ENCODE measurements at regions not wholly inside any gene's neighbourhood (a gene's known extent, or its start where the extent isn't known, plus 50 kb on each side); places are given as distances from the start of the nearest gene placed in this dataset.
"Not testable (repeated sequence)": the region's sequence is repeated elsewhere in the genome, so short reads cannot be mapped to it uniquely, and the experiment has no call there.

GRCh38 chr2:111669928-111670695 is 213.9 kb downstream of the ANAPC1 start:
- no peak overlapping the region for H3K27ac ChIP-seq (ENCODE audit: low read depth in 1 of 2, low read length in 1 of 2)
- WGBS, 2 donors: 91 to 96% methylated on average over 11 of the region's 11 CpGs
- H3K27me3 ChIP-seq (ENCODE audit: control insufficient read depth in 3 of 3, insufficient read depth in 3 of 3, low read length in 2 of 3): no peaks in the 10 kb centered on the region
- ATAC-seq (ENCODE audit: insufficient read depth, low FRiP score) (no peak), DNase-seq (no peak)
- no peak overlapping the region for H3K9ac ChIP-seq (ENCODE audit: insufficient read depth in 1 of 2, low read length in 2 of 2)
- no peaks in the 10 kb centered on the region for H3K36me3 ChIP-seq (ENCODE audit: control insufficient read depth in 4 of 4, insufficient read depth in 4 of 4, low read length in 4 of 4)
- no peak overlapping the region for H3K4me3 ChIP-seq
- no peak for TF ChIP-seq CTCF (IDR thresholded peaks at IDR 0.05; ENCODE audit: control extremely low read depth, extremely low read depth)
- H3K9me3 ChIP-seq (ENCODE audit: control insufficient read depth in 4 of 4, insufficient read depth in 3 of 4, low read length in 3 of 4): no peaks in the 10 kb centered on the region
- peaks cover 0 to 7% (median 0%) of the 10 kb centered on the region in 5 donors for H3K4me1 ChIP-seq (ENCODE audit: control insufficient read depth in 5 of 5, insufficient read depth in 5 of 5, low read length in 5 of 5)

DNA sequence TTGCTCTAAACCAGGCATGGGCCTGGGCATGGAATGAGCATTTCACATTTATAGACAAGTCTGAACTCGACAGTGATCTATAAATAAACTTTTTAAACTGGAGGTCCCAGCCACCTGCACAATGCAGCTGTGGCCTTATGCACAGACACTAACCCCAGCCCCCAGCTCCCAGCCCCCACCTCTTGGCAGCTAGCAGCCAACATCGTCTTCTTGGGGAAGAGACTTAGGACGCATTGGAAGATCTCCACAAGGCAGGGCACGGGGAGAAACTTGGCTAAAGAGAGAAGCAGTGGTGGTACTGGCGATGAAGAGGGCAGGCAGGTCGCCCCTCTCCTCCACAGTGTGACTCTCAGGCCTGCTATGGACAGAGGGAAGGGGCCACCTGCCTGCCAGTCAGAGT is 213.2 kb downstream of the ANAPC1 start:
- Histone ChIP-seq H3K27me3 (ENCODE audit: control insufficient read depth in 3 of 3, insufficient read depth in 3 of 3, low read length in 2 of 3) (no peaks in the 10 kb centered on the region), H3K9ac (ENCODE audit: insufficient read depth in 1 of 2, low read length in 2 of 2) (no peak overlapping the region), H3K9me3 (ENCODE audit: control insufficient read depth in 4 of 4, insufficient read depth in 3 of 4, low read length in 3 of 4) (no peaks in the 10 kb centered on the region), H3K36me3 (ENCODE audit: control insufficient read depth in 4 of 4, insufficient read depth in 4 of 4, low read length in 4 of 4) (no peaks in the 10 kb centered on the region), H3K27ac (ENCODE audit: low read depth in 1 of 2, low read length in 1 of 2) (no peak overlapping the region), H3K4me1 (ENCODE audit: control insufficient read depth in 5 of 5, insufficient read depth in 5 of 5, low read length in 5 of 5) (peaks cover 0 to 7% (median 0%) of the 10 kb centered on the region in 5 donors), H3K4me3 (no peak overlapping the region)
- 87 to 90% methylated on average over 6 of the region's 6 CpGs for WGBS, 2 donors
- ATAC-seq (ENCODE audit: insufficient read depth, low FRiP score): no peak
- DNase-seq: no peak
- no peak for TF ChIP-seq CTCF (IDR thresholded peaks at IDR 0.05; ENCODE audit: control extremely low read depth, extremely low read depth)

DNA sequence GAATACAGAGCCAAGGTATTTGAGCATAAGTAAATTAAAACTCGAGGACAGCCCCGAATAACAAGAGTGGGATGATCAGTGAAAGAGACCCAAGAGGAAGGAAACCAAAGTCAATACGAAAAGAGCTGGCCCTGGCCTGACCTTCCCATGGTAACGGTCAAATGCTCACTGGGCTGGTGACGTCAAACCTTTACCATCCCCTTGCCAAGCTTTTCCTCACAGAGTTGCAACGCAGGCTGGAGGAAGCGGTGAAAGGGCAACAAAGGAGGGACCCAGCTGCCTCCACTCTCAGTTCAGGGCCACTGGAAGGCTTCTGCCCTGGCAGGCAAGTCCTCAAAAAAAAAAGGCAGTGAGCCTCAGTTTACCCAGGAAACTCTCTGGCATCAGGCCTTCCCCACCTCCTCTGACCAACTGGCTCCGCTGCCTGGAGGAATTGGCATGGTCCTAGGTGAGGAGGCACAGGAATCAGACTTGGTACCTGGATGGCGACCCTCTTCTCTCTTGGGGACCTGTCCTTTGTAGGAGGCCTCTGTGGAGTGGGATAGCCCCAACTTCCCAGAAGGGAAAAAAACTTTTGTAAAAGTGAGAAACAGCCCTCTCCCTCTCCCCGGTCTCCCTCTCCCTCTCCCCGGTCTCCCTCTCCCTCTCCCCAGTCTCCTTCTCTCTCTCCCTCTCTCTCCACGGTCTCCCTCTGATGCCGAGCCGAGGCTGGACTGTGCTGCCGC is 212.4 kb downstream of the ANAPC1 start:
- no peaks in the 10 kb centered on the region for H3K36me3 ChIP-seq (ENCODE audit: control insufficient read depth in 4 of 4, insufficient read depth in 4 of 4, low read length in 4 of 4)
- ATAC-seq (ENCODE audit: insufficient read depth, low FRiP score): peak; percentile 55
- no peak overlapping the region for H3K27ac ChIP-seq (ENCODE audit: low read depth in 1 of 2, low read length in 1 of 2)
- no peak overlapping the region for H3K9ac ChIP-seq (ENCODE audit: insufficient read depth in 1 of 2, low read length in 2 of 2)
- no peaks in the 10 kb centered on the region for H3K27me3 ChIP-seq (ENCODE audit: control insufficient read depth in 3 of 3, insufficient read depth in 3 of 3, low read length in 2 of 3)
- TF ChIP-seq CTCF (IDR thresholded peaks at IDR 0.05; ENCODE audit: control extremely low read depth, extremely low read depth): no peak
- H3K9me3 ChIP-seq (ENCODE audit: control insufficient read depth in 4 of 4, insufficient read depth in 3 of 4, low read length in 3 of 4): no peaks in the 10 kb centered on the region
- no peak overlapping the region for H3K4me3 ChIP-seq
- WGBS, 2 donors: 68 to 74% methylated on average over 11 to 15 of the region's 15 CpGs
- H3K4me1 ChIP-seq (ENCODE audit: control insufficient read depth in 5 of 5, insufficient read depth in 5 of 5, low read length in 5 of 5): peaks cover 0 to 13% (median 0%) of the 10 kb centered on the region in 5 donors
- peak in 1 of 3 donors; percentile 49 for DNase-seq

- not testable (repeated sequence) for H3K9me3 ChIP-seq (ENCODE audit: control insufficient read depth in 4 of 4, insufficient read depth in 3 of 4, low read length in 3 of 4); H3K36me3 ChIP-seq (ENCODE audit: control insufficient read depth in 4 of 4, insufficient read depth in 4 of 4, low read length in 4 of 4); H3K27ac ChIP-seq (ENCODE audit: low read depth in 1 of 2, low read length in 1 of 2); H3K27me3 ChIP-seq (ENCODE audit: control insufficient read depth in 3 of 3, insufficient read depth in 3 of 3, low read length in 2 of 3); H3K4me3 ChIP-seq; DNase-seq; ATAC-seq (ENCODE audit: insufficient read depth, low FRiP score); H3K9ac ChIP-seq (ENCODE audit: insufficient read depth in 1 of 2, low read length in 2 of 2)
- 95 to 96% methylated on average over 12 to 25 of the region's 27 CpGs for WGBS, 2 donors
- peaks cover 0 to 13% (median 0%) of the 10 kb centered on the region in 5 donors for H3K4me1 ChIP-seq (ENCODE audit: control insufficient read depth in 5 of 5, insufficient read depth in 5 of 5, low read length in 5 of 5)
Observed at GRCh38 chr2:111672641-111673040, 211.4 kb downstream of the ANAPC1 start.

All from lung (tissue), 11 donors.